ENCODE measurements at regions not wholly inside any gene's neighbourhood (a gene's known extent, or its start where the extent isn't known, plus 50 kb on each side); places are given as distances from the start of the nearest gene placed in this dataset.

DNA sequence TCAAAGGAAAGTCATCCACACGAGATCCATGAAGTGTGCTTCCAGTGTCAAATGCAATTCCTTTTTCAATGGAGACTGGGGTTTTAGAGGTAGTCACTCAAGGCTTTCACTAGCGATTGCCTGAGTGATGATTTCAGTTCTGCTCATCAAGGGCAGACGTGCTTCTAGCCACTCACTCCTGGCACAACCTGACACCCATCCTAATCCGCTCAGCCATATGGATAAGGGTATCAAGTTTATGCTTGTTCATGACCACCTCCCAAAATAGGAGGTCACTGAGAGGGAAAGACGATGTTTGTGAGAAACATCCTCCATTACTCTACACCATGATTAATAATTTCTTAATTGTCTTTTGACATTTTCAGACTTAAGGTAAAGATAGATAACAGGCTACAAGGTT, 91.3 kb upstream of the HEY2 start:
- WGBS (ENCODE audit: insufficient coverage) = 83% methylated on average over 1 of the region's 5 CpGs
- H3K27ac Mint-ChIP-seq = no peak overlapping the region
- Histone ChIP-seq H3K9ac (ENCODE audit: low read length) (no peak overlapping the region), H3K4me2 (replicated peaks; ENCODE audit: low read depth, low read length, poor library complexity, severe bottlenecking) (no peak overlapping the region), H3K4me1 (ENCODE audit: control insufficient read depth in 2 of 2, insufficient read depth in 2 of 2, low read length in 2 of 2) (no peaks in the 10 kb centered on the region), H3K27ac (ENCODE audit: low read length in 2 of 2) (no peak overlapping the region), H3K27me3 (replicated peaks in 1 of 4; ENCODE audit: control extremely low read depth in 1 of 4, control insufficient read depth in 3 of 4, insufficient read depth in 4 of 4, low read length in 3 of 4) (no peaks in the 10 kb centered on the region), H2AFZ (ENCODE audit: insufficient read depth, low read depth, low read length, poor library complexity, severe bottlenecking) (no peak overlapping the region), H3K9me3 (ENCODE audit: control extremely low read depth in 1 of 3, control insufficient read depth in 2 of 3, insufficient read depth in 1 of 3, low read length in 2 of 3) (no peaks in the 10 kb centered on the region), H3K79me2 (ENCODE audit: control insufficient read depth, insufficient read depth, low read length) (no peaks in the 10 kb centered on the region), H3K36me3 (replicated peaks in 1 of 2; ENCODE audit: control extremely low read depth in 1 of 2, control insufficient read depth in 1 of 2, extremely low read depth in 1 of 2, insufficient read depth in 2 of 2, low read length in 1 of 2) (no peaks in the 10 kb centered on the region), H4K20me1 (ENCODE audit: control insufficient read depth, insufficient read depth, low read length, poor library complexity, severe bottlenecking) (no peaks in the 10 kb centered on the region), H3K4me3 (ENCODE audit: control extremely low read depth in 1 of 5, extremely low read depth in 1 of 5, insufficient read depth in 1 of 5, low read depth in 2 of 5, low read length in 4 of 5) (no peak overlapping the region)
- TF ChIP-seq CTCF (IDR thresholded peaks at IDR 0.05) = no peak
- TF ChIP-seq EZH2 (IDR thresholded peaks at IDR 0.05; ENCODE audit: borderline replicate concordance, insufficient read depth, low read depth, low read length, poor library complexity, severe bottlenecking) = no peak
- no peaks in the 10 kb centered on the region for H3K4me1 Mint-ChIP-seq
- intact Hi-C loops (cut with micrococcal nuclease) = no loop called here
- H3K9me3 Mint-ChIP-seq (ENCODE audit: insufficient read depth) = peaks cover 3% of the 10 kb centered on the region
- DNase-seq (no peak), ATAC-seq (ENCODE audit: low read depth) (no peak)
- no peak overlapping the region for H3K4me3 Mint-ChIP-seq
- CTCF ChIA-PET = no interaction called here
- H3K27me3 Mint-ChIP-seq = peaks cover 23% of the 10 kb centered on the region
- POLR2A ChIA-PET = no interaction called here

- WGBS (ENCODE audit: insufficient coverage) = 83% methylated on average over 1 of the region's 4 CpGs
- Mint-ChIP-seq H3K4me1 (no peaks in the 10 kb centered on the region), H3K27ac (no peak overlapping the region), H3K9me3 (ENCODE audit: insufficient read depth) (peaks cover 3% of the 10 kb centered on the region), H3K4me3 (no peak overlapping the region), H3K27me3 (peaks cover 25% of the 10 kb centered on the region)
- no peaks in the 10 kb centered on the region for H3K9me3 ChIP-seq (ENCODE audit: control extremely low read depth in 1 of 3, control insufficient read depth in 2 of 3, insufficient read depth in 1 of 3, low read length in 2 of 3)
- no peak for ATAC-seq (ENCODE audit: low read depth)
- no peak overlapping the region for H3K4me3 ChIP-seq (ENCODE audit: control extremely low read depth in 1 of 5, extremely low read depth in 1 of 5, insufficient read depth in 1 of 5, low read depth in 2 of 5, low read length in 4 of 5)
- TF ChIP-seq EZH2 (IDR thresholded peaks at IDR 0.05; ENCODE audit: borderline replicate concordance, insufficient read depth, low read depth, low read length, poor library complexity, severe bottlenecking) = no peak
- TF ChIP-seq CTCF (IDR thresholded peaks at IDR 0.05) = no peak
- no peaks in the 10 kb centered on the region for H3K79me2 ChIP-seq (ENCODE audit: control insufficient read depth, insufficient read depth, low read length)
- CTCF ChIA-PET = no interaction called here
- H3K9ac ChIP-seq (ENCODE audit: low read length) = no peak overlapping the region
- H3K4me2 ChIP-seq (replicated peaks; ENCODE audit: low read depth, low read length, poor library complexity, severe bottlenecking) = no peak overlapping the region
- H3K4me1 ChIP-seq (ENCODE audit: control insufficient read depth in 2 of 2, insufficient read depth in 2 of 2, low read length in 2 of 2) = no peaks in the 10 kb centered on the region
- POLR2A ChIA-PET = no interaction called here
- no peaks in the 10 kb centered on the region for H4K20me1 ChIP-seq (ENCODE audit: control insufficient read depth, insufficient read depth, low read length, poor library complexity, severe bottlenecking)
- no peaks in the 10 kb centered on the region for H3K36me3 ChIP-seq (replicated peaks in 1 of 2; ENCODE audit: control extremely low read depth in 1 of 2, control insufficient read depth in 1 of 2, extremely low read depth in 1 of 2, insufficient read depth in 2 of 2, low read length in 1 of 2)
- H3K27me3 ChIP-seq (replicated peaks in 1 of 4; ENCODE audit: control extremely low read depth in 1 of 4, control insufficient read depth in 3 of 4, insufficient read depth in 4 of 4, low read length in 3 of 4) = peaks cover 0 to under 1% (median 0%) of the 10 kb centered on the region in 4 experiments
- no peak overlapping the region for H2AFZ ChIP-seq (ENCODE audit: insufficient read depth, low read depth, low read length, poor library complexity, severe bottlenecking)
- H3K27ac ChIP-seq (ENCODE audit: low read length in 2 of 2) = no peak overlapping the region
- DNase-seq = no peak
- intact Hi-C loops (cut with micrococcal nuclease) = no loop called here
These were observed 90.5 kb upstream of the HEY2 start for GRCh38 chr6:125658759-125659431.
